Muscle of back (tissue), 3 donors: ENCODE measurements at regions not wholly inside any gene's neighbourhood (a gene's known extent, or its start where the extent isn't known, plus 50 kb on each side); places are given as distances from the start of the nearest gene placed in this dataset.
"Not testable (repeated sequence)": the region's sequence is repeated elsewhere in the genome, so short reads cannot be mapped to it uniquely, and the experiment has no call there.

Source experiments
- DNase-seq, 3 donors: peaks; one replicate each; pipeline versions ENCODE4 v3.0.0 to v3.0.0-alpha.2; 2013

- no peak for DNase-seq
These were observed 437.8 kb downstream of the NYAP2 start for GRCh38 chr2:225837328-225837727.

GRCh38 chr2:225824748-225825449 lies 425.4 kb downstream of the NYAP2 start:
- no peak for DNase-seq

- DNase-seq = no peak
These were observed 421.8 kb downstream of the NYAP2 start for GRCh38 chr2:225821351-225821750.

GRCh38 chr2:225820826-225821225 lies 421.3 kb downstream of the NYAP2 start:
- DNase-seq = peak; percentile 59 to 68 (median 61)

GRCh38 chr2:225814554-225814953 lies 415.0 kb downstream of the NYAP2 start:
- no peak for DNase-seq

GRCh38 chr2:225806105-225806504 lies 406.6 kb downstream of the NYAP2 start:
- no peak for DNase-seq

GRCh38 chr2:225802076-225802475 lies 402.6 kb downstream of the NYAP2 start:
- not testable (repeated sequence) for DNase-seq

- no peak for DNase-seq
These were observed 397.9 kb downstream of the NYAP2 start for GRCh38 chr2:225797394-225797793.

- no peak for DNase-seq
These were observed 395.3 kb downstream of the NYAP2 start for GRCh38 chr2:225794652-225795400.

GRCh38 chr2:225793736-225794550 lies 394.4 kb downstream of the NYAP2 start:
- peak in 1 of 3 donors; percentile 7 for DNase-seq

- DNase-seq = peak in 1 of 3 donors; percentile 37
These were observed 389.1 kb downstream of the NYAP2 start for GRCh38 chr2:225788571-225789094.

- no peak for DNase-seq
These were observed 388.0 kb downstream of the NYAP2 start for GRCh38 chr2:225787497-225787896.

- DNase-seq = no peak
These were observed 382.5 kb downstream of the NYAP2 start for GRCh38 chr2:225781991-225782390.

- DNase-seq = no peak
These were observed 381.6 kb downstream of the NYAP2 start for GRCh38 chr2:225781145-225781544.

- DNase-seq = no peak
These were observed 380.3 kb downstream of the NYAP2 start for GRCh38 chr2:225779829-225780228.

GRCh38 chr2:225773148-225773547 lies 373.6 kb downstream of the NYAP2 start:
- peak in 2 of 3 donors; percentile 6 to 22 for DNase-seq

GRCh38 chr2:225771701-225772100 lies 372.2 kb downstream of the NYAP2 start:
- DNase-seq = no peak

- DNase-seq = no peak
These were observed 369.2 kb downstream of the NYAP2 start for GRCh38 chr2:225768741-225769140.

- DNase-seq = peak in 2 of 3 donors; percentile 15 to 48
These were observed 366.9 kb downstream of the NYAP2 start for GRCh38 chr2:225766431-225766830.

- peak; percentile 36 to 80 (median 54) for DNase-seq
These were observed 366.3 kb downstream of the NYAP2 start for GRCh38 chr2:225765820-225766219.

- DNase-seq = peak in 2 of 3 donors; percentile 7 to 16
These were observed 364.8 kb downstream of the NYAP2 start for GRCh38 chr2:225764346-225764745.

- DNase-seq = no peak
These were observed 364.2 kb downstream of the NYAP2 start for GRCh38 chr2:225763711-225764110.
